Endothelial cell (in vitro differentiated cells): ENCODE measurements at regions not wholly inside any gene's neighbourhood (a gene's known extent, or its start where the extent isn't known, plus 50 kb on each side); places are given as distances from the start of the nearest gene placed in this dataset.

Source experiments
- DNase-seq: peaks from one replicate; pipeline ENCODE4 v3.0.0; 2021; ENCODE audit warnings: low spot score
- H3K27ac Mint-ChIP-seq: one replicate; pipeline ENCODE4 v1.8.0; 2021; ENCODE audit warnings: mixed read lengths, inconsistent platforms; ENCODE audit not compliant: unreplicated experiment
- H3K27me3 Mint-ChIP-seq: one replicate; pipeline ENCODE4 v1.8.0; 2021; ENCODE audit warnings: mild to moderate bottlenecking, moderate library complexity, mixed read lengths, inconsistent platforms; ENCODE audit not compliant: unreplicated experiment
- H3K36me3 Mint-ChIP-seq: one replicate; pipeline ENCODE4 v1.8.0; 2021; ENCODE audit warnings: mild to moderate bottlenecking, low read depth, mixed read lengths, inconsistent platforms; ENCODE audit not compliant: unreplicated experiment
- H3K4me1 Mint-ChIP-seq: one replicate; pipeline ENCODE4 v1.8.0; 2021; ENCODE audit warnings: mild to moderate bottlenecking, mixed read lengths, inconsistent platforms; ENCODE audit not compliant: unreplicated experiment
- H3K4me3 Mint-ChIP-seq: one replicate; pipeline ENCODE4 v1.8.0; 2021; ENCODE audit warnings: mild to moderate bottlenecking, mixed read lengths, inconsistent platforms; ENCODE audit not compliant: unreplicated experiment
- H3K9me3 Mint-ChIP-seq: one replicate; pipeline ENCODE4 v1.8.0; 2021; ENCODE audit warnings: mixed read lengths, inconsistent platforms; ENCODE audit not compliant: unreplicated experiment
- CTCF ChIP-seq: fragments of 200-600 bp; sonication (generic); IDR thresholded peaks from one replicate; pipeline ENCODE4 v1.5.0; 2021; ENCODE audit warnings: antibody characterized with exemption; ENCODE audit not compliant: unreplicated experiment

- H3K4me1 Mint-ChIP-seq: peaks cover 12% of the 10 kb centered on the region
These were observed 450.7 kb upstream of the OPRM1 start for GRCh38 chr6:153588330-153588729.

GRCh38 chr6:153583685-153584084, 452.6 kb upstream of the RGS17 start:
- no peak for TF ChIP-seq CTCF
- Mint-ChIP-seq H3K4me3 (no peak overlapping the region), H3K27ac (no peak overlapping the region)

More at GRCh38 chr6:153588330-153588729, 450.7 kb upstream of the OPRM1 start:
- TF ChIP-seq CTCF: no peak
- no peak overlapping the region for H3K4me3 Mint-ChIP-seq
- H3K36me3 Mint-ChIP-seq: no peaks in the 10 kb centered on the region
- H3K9me3 Mint-ChIP-seq: no peaks in the 10 kb centered on the region
- no peaks in the 10 kb centered on the region for H3K27me3 Mint-ChIP-seq
- no peak overlapping the region for H3K27ac Mint-ChIP-seq
- DNase-seq: no peak

GRCh38 chr6:153580776-153581175, 449.7 kb upstream of the RGS17 start:
- Mint-ChIP-seq H3K4me1 (no peaks in the 10 kb centered on the region), H3K9me3 (no peaks in the 10 kb centered on the region), H3K27ac (no peak overlapping the region), H3K4me3 (no peak overlapping the region), H3K36me3 (no peaks in the 10 kb centered on the region), H3K27me3 (no peaks in the 10 kb centered on the region)
- DNase-seq: no peak
- TF ChIP-seq CTCF: no peak

More at GRCh38 chr6:153583685-153584084, 452.6 kb upstream of the RGS17 start:
- H3K27me3 Mint-ChIP-seq: no peaks in the 10 kb centered on the region
- no peaks in the 10 kb centered on the region for H3K36me3 Mint-ChIP-seq
- H3K4me1 Mint-ChIP-seq: no peaks in the 10 kb centered on the region
- no peaks in the 10 kb centered on the region for H3K9me3 Mint-ChIP-seq
- DNase-seq: no peak

- no peak for TF ChIP-seq CTCF
These were observed 444.4 kb upstream of the RGS17 start for GRCh38 chr6:153575528-153575927.

GRCh38 chr6:153574231-153574630, 443.1 kb upstream of the RGS17 start:
- no peak for DNase-seq
- H3K4me3 Mint-ChIP-seq: no peak overlapping the region
- no peaks in the 10 kb centered on the region for H3K27me3 Mint-ChIP-seq
- no peaks in the 10 kb centered on the region for H3K9me3 Mint-ChIP-seq
- H3K36me3 Mint-ChIP-seq: no peaks in the 10 kb centered on the region
- no peak overlapping the region for H3K27ac Mint-ChIP-seq
- H3K4me1 Mint-ChIP-seq: no peaks in the 10 kb centered on the region
- TF ChIP-seq CTCF: no peak

More at GRCh38 chr6:153575528-153575927, 444.4 kb upstream of the RGS17 start:
- Mint-ChIP-seq H3K4me3 (no peak overlapping the region), H3K9me3 (no peaks in the 10 kb centered on the region), H3K27me3 (no peaks in the 10 kb centered on the region), H3K36me3 (no peaks in the 10 kb centered on the region), H3K27ac (no peak overlapping the region), H3K4me1 (no peaks in the 10 kb centered on the region)
- no peak for DNase-seq
